G401.6 (cell line): ENCODE measurements at regions not wholly inside any gene's neighbourhood (a gene's known extent, or its start where the extent isn't known, plus 50 kb on each side); places are given as distances from the start of the nearest gene placed in this dataset.
"Not testable (repeated sequence)": the region's sequence is repeated elsewhere in the genome, so short reads cannot be mapped to it uniquely, and the experiment has no call there.

Source experiments
- FAIRE-seq: peaks from 2 replicates; lab custom pipeline; 2012; peaks lifted over from hg19 to GRCh38; lab: Jason Lieb, UNC

- no peak for FAIRE-seq
Observed at GRCh38 chr5:131005963-131006684, 158.9 kb downstream of the HINT1 start.

- FAIRE-seq = no peak
Observed at GRCh38 chr5:131001507-131001906, 163.5 kb downstream of the HINT1 start.

GRCh38 chr5:131000289-131000688 lies 164.8 kb downstream of the HINT1 start:
- no peak for FAIRE-seq

GRCh38 chr5:130996720-130997119 lies 168.3 kb downstream of the HINT1 start:
- not testable (repeated sequence) for FAIRE-seq

GRCh38 chr5:130995851-130996250 lies 169.2 kb downstream of the HINT1 start:
- FAIRE-seq = no peak

GRCh38 chr5:130995254-130995515 lies 169.9 kb downstream of the HINT1 start:
- FAIRE-seq = no peak

GRCh38 chr5:130994496-130995253 lies 170.4 kb downstream of the HINT1 start:
- no peak for FAIRE-seq

- FAIRE-seq = no peak
Observed at GRCh38 chr5:130992621-130993020, 172.4 kb downstream of the HINT1 start.

GRCh38 chr5:130992095-130992494 lies 173.0 kb downstream of the HINT1 start:
- FAIRE-seq = no peak

GRCh38 chr5:130985776-130986175 lies 179.3 kb downstream of the HINT1 start:
- no peak for FAIRE-seq

GRCh38 chr5:130981663-130982062 lies 183.4 kb downstream of the HINT1 start:
- no peak for FAIRE-seq

- FAIRE-seq = no peak
Observed at GRCh38 chr5:130978475-130978874, 186.6 kb downstream of the HINT1 start.

GRCh38 chr5:130976493-130976892 lies 188.6 kb downstream of the HINT1 start:
- no peak for FAIRE-seq

GRCh38 chr5:130975847-130976246 lies 189.2 kb downstream of the HINT1 start:
- FAIRE-seq = no peak

GRCh38 chr5:130975299-130975698 lies 189.8 kb downstream of the HINT1 start:
- no peak for FAIRE-seq

- FAIRE-seq = no peak
Observed at GRCh38 chr5:130974021-130974683, 190.9 kb downstream of the HINT1 start.

GRCh38 chr5:130966990-130967525 lies 198.0 kb downstream of the HINT1 start:
- no peak for FAIRE-seq

- FAIRE-seq = no peak
Observed at GRCh38 chr5:130965920-130966319, 199.1 kb downstream of the HINT1 start.

GRCh38 chr5:130965360-130965759 lies 199.7 kb downstream of the HINT1 start:
- FAIRE-seq = no peak

- FAIRE-seq = no peak
Observed at GRCh38 chr5:130964231-130965202, 200.5 kb downstream of the HINT1 start.

GRCh38 chr5:130963798-130964197 lies 201.3 kb downstream of the HINT1 start:
- FAIRE-seq = no peak

- FAIRE-seq = no peak
Observed at GRCh38 chr5:130957151-130957550, 207.9 kb downstream of the HINT1 start.
